ENCODE measurements at regions not wholly inside any gene's neighbourhood (a gene's known extent, or its start where the extent isn't known, plus 50 kb on each side); places are given as distances from the start of the nearest gene placed in this dataset.

DNA sequence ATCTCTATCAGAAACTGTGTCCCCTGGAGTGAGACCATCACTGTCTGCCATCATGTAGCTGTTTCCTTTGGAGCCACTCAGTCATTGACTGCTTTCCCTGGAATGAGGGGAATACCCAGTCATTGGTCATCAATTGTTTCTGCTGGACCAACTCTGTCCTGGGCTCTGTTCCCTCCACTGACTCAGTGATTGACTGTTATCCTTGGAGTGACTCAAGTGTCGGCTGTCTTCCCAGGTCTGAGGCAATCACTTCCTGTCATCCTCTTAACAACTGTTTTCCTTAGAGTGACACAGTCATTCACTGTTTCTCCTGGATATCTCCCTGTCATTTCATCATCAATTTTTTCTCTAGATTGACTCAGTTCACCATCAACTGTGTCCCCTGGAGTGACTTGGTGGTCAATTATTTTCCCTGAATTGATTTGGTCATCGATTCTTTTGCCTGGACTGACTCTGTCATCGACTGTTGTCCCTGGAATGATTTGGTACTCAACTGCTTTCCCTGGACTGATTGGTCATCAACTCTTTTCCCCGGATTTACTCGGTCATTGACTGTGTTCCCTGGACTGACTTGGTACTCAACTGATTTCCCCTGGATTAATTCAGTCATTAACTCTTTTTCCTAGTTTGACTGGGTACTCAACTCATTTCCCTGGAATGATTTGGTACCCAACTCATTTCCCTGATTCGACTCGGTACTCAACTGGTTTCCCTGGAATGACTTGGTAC lies 327.9 kb upstream of the VCX start:
- H3K36me3 Mint-ChIP-seq (ENCODE audit: low read depth): peaks cover 3% of the 10 kb centered on the region
- H3K27me3 Mint-ChIP-seq (ENCODE audit: low read depth): no peaks in the 10 kb centered on the region

DNA sequence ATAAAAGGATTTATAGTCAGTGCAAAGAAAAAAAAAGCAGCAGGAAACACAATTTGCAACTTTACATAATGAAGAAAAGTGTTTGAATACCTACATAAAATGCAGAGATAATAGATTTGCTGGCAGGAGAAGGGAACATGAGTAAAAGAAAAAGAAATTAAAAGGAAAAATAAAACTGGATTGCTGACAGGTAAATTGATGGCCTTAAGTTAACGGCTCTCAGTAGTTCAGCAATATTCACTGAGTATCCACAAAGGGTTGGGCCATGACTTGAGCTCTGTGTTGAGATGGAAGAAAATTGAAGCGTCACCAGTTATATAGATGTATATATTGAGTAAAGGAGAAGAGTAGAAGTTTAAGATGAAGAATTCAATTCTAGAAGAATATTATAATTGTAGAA lies 330.1 kb upstream of the VCX start:
- DNase-seq (ENCODE audit: low read depth, low spot score): no peak
- Mint-ChIP-seq H3K27me3 (ENCODE audit: low read depth) (no peaks in the 10 kb centered on the region), H3K9me3 (peaks cover 11% of the 10 kb centered on the region), H3K4me1 (peaks cover 5% of the 10 kb centered on the region), H3K27ac (ENCODE audit: unreplicated experiment) (no peak overlapping the region), H3K4me3 (no peak overlapping the region), H3K36me3 (ENCODE audit: low read depth) (peaks cover 3% of the 10 kb centered on the region)
- TF ChIP-seq, protein P1, sequence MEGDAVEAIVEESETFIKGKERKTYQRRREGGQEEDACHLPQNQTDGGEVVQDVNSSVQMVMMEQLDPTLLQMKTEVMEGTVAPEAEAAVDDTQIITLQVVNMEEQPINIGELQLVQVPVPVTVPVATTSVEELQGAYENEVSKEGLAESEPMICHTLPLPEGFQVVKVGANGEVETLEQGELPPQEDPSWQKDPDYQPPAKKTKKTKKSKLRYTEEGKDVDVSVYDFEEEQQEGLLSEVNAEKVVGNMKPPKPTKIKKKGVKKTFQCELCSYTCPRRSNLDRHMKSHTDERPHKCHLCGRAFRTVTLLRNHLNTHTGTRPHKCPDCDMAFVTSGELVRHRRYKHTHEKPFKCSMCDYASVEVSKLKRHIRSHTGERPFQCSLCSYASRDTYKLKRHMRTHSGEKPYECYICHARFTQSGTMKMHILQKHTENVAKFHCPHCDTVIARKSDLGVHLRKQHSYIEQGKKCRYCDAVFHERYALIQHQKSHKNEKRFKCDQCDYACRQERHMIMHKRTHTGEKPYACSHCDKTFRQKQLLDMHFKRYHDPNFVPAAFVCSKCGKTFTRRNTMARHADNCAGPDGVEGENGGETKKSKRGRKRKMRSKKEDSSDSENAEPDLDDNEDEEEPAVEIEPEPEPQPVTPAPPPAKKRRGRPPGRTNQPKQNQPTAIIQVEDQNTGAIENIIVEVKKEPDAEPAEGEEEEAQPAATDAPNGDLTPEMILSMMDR (conservative IDR thresholded peaks at IDR 0.05): no peak

More for the DNA sequence above, 327.9 kb upstream of the VCX start:
- H3K4me1 Mint-ChIP-seq: peaks cover 5% of the 10 kb centered on the region
- TF ChIP-seq, protein P1 (conservative IDR thresholded peaks at IDR 0.05): no peak
- H3K27ac Mint-ChIP-seq (ENCODE audit: unreplicated experiment): no peak overlapping the region
- DNase-seq (ENCODE audit: low read depth, low spot score): no peak
- H3K9me3 Mint-ChIP-seq: peaks cover 11% of the 10 kb centered on the region
- no peak overlapping the region for H3K4me3 Mint-ChIP-seq

DNA sequence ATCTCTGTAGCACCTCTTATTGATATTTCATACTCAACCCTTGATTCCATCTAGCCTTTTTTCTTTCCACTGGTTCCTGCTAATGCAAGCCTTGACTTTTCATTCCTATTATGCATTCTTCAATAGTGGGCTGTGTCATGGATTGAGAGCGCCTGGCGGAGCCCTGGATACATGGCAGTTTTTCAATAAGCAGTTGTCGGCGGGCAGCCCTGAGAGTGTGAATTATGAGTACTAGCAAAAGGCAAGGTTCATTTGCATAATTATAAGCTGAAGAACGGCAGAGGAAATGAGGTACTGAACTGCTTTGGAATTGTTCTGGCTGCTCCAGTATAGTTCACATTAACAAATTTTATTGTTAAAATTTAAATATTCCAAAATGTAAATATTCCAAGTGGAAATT lies 339.7 kb upstream of the VCX start:
- H3K9me3 Mint-ChIP-seq: peaks cover 3% of the 10 kb centered on the region
- H3K4me1 Mint-ChIP-seq: peaks cover 4% of the 10 kb centered on the region
- no peak overlapping the region for H3K4me3 Mint-ChIP-seq
- no peak overlapping the region for H3K27ac Mint-ChIP-seq (ENCODE audit: unreplicated experiment)
- no peaks in the 10 kb centered on the region for H3K36me3 Mint-ChIP-seq (ENCODE audit: low read depth)
- DNase-seq (ENCODE audit: low read depth, low spot score): no peak
- H3K27me3 Mint-ChIP-seq (ENCODE audit: low read depth): no peaks in the 10 kb centered on the region
- TF ChIP-seq, protein P1 (conservative IDR thresholded peaks at IDR 0.05): no peak

DNA sequence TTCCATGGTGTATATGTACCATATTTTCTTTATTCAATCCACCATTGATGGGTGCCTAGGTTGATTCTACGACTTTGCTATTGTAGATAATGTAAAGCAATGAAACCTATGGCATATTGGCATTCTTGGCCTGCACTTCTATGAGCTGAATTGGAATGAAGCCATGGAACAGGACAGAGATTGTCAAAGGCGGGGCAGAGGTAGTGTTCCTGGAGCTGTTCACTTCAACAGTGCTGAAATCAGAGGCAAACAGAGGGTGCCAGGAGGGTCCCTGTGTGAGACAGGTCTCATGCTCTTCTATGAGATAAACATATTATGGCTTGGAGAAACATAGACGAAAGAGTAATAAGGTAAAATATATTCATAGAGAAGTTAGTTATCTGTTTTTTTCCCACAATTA lies 342.6 kb upstream of the VCX start:
- Mint-ChIP-seq H3K36me3 (ENCODE audit: low read depth) (no peaks in the 10 kb centered on the region), H3K4me3 (no peak overlapping the region), H3K27ac (ENCODE audit: unreplicated experiment) (no peak overlapping the region), H3K9me3 (peaks cover 3% of the 10 kb centered on the region), H3K4me1 (peaks cover 4% of the 10 kb centered on the region), H3K27me3 (ENCODE audit: low read depth) (no peaks in the 10 kb centered on the region)
- TF ChIP-seq, protein P1 (conservative IDR thresholded peaks at IDR 0.05): no peak
- DNase-seq (ENCODE audit: low read depth, low spot score): no peak

DNA sequence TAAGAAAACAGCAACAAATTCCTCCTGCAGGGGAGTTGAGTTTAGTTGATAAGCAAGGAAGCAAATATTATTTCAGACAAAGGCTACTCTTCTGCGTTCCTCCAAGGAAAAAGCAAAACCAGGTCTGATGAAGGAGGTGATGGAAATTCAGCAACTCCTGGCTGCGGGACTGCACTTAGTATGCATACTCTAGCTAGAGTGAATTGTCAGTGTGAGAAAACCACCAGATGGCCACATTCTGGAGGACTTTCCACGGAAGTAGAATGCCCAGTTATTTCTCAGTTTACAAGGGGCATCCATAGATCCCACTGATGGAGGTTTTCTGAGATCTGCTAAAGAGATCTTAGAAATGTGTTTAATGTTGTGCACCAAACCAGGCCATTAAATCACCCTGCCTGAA lies 338.6 kb upstream of the PUDP start:
- peaks cover 4% of the 10 kb centered on the region for H3K36me3 Mint-ChIP-seq (ENCODE audit: low read depth)
- no peak overlapping the region for H3K27ac Mint-ChIP-seq (ENCODE audit: unreplicated experiment)
- H3K4me3 Mint-ChIP-seq: no peak overlapping the region
- TF ChIP-seq, protein P1 (conservative IDR thresholded peaks at IDR 0.05): no peak
- peaks cover 3% of the 10 kb centered on the region for H3K4me1 Mint-ChIP-seq
- DNase-seq (ENCODE audit: low read depth, low spot score): no peak
- H3K27me3 Mint-ChIP-seq (ENCODE audit: low read depth): no peaks in the 10 kb centered on the region
- H3K9me3 Mint-ChIP-seq: peaks cover 8% of the 10 kb centered on the region

Data from neural crest cell (in vitro differentiated cells).